ENCODE measurements at regions not wholly inside any gene's neighbourhood (a gene's known extent, or its start where the extent isn't known, plus 50 kb on each side); places are given as distances from the start of the nearest gene placed in this dataset.

DNA sequence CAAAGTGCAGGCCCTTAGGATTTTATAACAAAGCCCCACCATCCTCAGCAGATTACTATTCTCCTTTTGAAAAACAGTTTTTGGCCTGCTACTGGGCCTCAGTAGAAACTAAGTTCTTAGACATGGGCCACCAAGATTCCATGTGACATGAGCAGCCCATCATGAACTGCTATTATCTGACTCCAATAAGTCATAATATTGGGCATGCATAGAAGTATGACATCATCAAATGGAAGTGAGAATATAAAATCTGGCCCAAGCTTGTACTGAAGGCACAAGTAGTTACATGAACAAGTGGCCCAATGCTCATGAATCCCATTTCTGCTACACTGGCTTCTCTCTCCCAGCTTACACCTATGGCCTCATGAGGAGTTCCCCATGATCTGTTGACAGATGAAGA is 404.8 kb downstream of the EPHA5 start:
- H3K4me3 ChIP-seq (ENCODE audit: low read depth, low read length) = no peak overlapping the region
- TF ChIP-seq, protein P1, sequence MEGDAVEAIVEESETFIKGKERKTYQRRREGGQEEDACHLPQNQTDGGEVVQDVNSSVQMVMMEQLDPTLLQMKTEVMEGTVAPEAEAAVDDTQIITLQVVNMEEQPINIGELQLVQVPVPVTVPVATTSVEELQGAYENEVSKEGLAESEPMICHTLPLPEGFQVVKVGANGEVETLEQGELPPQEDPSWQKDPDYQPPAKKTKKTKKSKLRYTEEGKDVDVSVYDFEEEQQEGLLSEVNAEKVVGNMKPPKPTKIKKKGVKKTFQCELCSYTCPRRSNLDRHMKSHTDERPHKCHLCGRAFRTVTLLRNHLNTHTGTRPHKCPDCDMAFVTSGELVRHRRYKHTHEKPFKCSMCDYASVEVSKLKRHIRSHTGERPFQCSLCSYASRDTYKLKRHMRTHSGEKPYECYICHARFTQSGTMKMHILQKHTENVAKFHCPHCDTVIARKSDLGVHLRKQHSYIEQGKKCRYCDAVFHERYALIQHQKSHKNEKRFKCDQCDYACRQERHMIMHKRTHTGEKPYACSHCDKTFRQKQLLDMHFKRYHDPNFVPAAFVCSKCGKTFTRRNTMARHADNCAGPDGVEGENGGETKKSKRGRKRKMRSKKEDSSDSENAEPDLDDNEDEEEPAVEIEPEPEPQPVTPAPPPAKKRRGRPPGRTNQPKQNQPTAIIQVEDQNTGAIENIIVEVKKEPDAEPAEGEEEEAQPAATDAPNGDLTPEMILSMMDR (IDR thresholded peaks at IDR 0.05; ENCODE audit: borderline replicate concordance, insufficient read depth, low read depth, low read length) = no peak

DNA sequence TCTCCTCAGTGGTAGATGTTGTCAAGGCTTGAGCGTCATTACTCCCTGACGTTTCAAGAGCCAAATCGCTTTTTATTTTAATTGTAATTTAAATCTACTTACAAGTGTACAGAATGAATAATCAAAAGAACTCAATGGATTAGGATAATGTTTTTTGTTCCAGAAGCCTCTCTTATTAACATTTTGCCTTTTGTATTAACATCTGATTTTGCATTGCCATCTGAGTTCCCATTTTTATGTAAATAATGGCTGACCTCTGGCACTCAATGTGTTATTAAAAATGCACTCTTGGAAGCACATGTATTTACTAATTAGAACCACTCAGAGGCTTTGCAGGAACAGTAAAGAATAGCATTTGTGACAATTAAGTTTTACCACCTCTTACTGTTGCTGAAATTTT is 411.0 kb downstream of the EPHA5 start:
- TF ChIP-seq, protein P1 (IDR thresholded peaks at IDR 0.05; ENCODE audit: borderline replicate concordance, insufficient read depth, low read depth, low read length) = no peak
- H3K4me3 ChIP-seq (ENCODE audit: low read depth, low read length) = no peak overlapping the region

DNA sequence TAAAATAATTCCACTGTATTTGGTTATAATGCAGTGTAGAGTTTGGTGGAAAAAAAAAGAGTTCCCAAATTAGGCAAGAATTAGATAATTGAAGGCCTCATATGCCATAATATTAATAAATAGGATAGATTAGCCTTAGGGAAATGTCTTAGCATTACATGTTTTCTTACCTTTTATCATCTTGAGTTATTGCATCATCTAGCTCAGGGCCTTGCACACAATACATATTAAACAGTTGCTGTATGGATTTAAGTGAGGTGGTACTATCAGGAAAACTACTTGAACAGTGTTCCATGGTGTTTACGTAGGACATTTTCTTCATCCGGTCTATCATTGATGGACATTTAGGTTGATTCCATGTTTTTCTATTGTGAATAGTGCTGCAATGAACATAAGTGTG is 419.4 kb downstream of the EPHA5 start:
- H3K4me3 ChIP-seq (ENCODE audit: low read depth, low read length) = no peak overlapping the region
- TF ChIP-seq, protein P1 (IDR thresholded peaks at IDR 0.05; ENCODE audit: borderline replicate concordance, insufficient read depth, low read depth, low read length) = no peak

DNA sequence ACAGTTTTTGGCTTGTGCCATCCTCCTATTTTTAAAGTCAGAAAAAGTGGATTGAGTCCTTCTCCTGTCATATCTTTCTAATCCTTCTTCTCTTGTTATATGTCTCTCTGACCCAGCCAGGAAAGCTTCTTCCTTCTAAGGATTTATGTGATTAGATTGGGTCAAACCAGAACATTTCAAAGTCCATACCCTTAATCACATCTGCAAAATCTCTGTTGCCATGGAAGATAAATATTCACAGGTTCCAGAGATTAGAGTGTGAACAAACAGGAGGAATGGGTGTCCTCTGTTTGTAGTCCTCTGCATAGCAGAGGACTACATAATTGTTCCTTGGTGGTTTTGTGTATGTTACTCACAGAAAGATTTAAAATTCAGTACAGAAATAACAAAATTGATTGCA is 421.2 kb downstream of the EPHA5 start:
- TF ChIP-seq, protein P1 (IDR thresholded peaks at IDR 0.05; ENCODE audit: borderline replicate concordance, insufficient read depth, low read depth, low read length) = no peak
- no peak overlapping the region for H3K4me3 ChIP-seq (ENCODE audit: low read depth, low read length)

DNA sequence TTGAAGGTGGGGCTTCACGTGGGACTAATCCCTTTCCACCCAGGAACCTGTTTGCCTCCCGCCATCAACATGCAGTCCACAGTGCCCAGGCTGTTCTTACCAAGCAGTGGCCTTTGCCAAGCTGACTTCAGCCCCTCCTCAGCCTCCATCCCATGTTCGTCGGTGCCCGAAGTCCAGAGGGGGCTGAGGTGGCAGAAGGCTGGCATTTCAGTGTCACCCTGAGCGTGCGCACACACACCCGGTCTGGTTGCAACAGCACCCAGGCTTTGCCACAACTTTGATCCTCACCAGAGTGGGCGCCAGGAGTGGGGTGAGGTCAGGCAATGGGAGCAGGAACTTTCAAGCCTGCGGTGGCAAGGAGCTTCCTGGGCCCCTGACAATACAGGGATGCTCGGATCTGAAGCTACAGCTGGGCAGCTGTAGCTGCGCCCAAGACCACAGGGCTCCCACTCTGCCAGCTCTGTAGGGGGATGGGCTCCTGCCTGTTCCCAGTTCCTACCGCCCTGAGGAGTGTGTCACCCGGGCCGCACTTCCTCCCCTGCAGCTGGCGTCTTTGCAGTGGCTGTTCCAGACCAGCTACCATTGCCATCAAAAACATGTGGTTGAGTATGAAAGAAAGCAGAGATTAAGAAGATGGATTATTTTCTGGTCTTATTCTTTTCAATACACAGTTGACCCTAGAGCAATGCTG is 428.0 kb downstream of the EPHA5 start:
- H3K4me3 ChIP-seq (ENCODE audit: low read depth, low read length) = no peak overlapping the region
- TF ChIP-seq, protein P1 (IDR thresholded peaks at IDR 0.05; ENCODE audit: borderline replicate concordance, insufficient read depth, low read depth, low read length) = no peak

DNA sequence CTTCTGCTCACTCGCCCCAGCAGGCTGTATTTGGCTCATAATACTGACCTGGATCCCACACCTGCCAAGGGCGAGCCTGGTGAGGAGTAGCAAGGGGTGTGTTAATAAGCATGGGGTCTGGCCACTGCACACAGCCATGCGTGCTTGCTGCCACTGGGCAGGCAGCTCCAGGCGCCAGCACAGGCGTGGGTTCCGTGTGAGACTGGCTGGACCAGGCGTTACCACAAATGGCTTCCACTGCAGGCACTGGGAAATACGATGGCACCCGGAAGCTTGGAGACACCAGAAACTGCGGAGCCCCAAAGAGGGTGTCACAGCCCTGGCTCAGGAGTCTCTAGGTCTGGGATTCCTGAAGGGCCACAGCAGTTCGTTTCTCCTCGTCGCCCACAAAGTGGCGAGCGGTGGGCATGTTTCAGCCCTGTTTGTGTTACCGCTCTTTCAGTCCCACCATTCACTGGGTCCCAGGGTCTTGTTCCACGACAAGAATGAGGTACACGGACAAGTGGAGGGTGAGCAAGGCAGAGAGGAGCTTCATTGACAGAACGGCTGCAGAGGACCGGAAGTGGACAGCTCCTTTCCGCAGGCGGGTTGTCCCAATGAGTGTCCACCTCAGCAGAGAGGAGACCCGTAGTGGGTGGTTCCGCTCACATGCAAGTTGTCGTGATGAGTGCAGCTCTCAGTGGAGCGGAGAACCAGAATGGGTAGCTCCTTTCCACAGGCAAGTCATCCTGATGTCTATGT is 428.9 kb downstream of the EPHA5 start:
- H3K4me3 ChIP-seq (ENCODE audit: low read depth, low read length) = no peak overlapping the region
- TF ChIP-seq, protein P1 (IDR thresholded peaks at IDR 0.05; ENCODE audit: borderline replicate concordance, insufficient read depth, low read depth, low read length) = no peak

DNA sequence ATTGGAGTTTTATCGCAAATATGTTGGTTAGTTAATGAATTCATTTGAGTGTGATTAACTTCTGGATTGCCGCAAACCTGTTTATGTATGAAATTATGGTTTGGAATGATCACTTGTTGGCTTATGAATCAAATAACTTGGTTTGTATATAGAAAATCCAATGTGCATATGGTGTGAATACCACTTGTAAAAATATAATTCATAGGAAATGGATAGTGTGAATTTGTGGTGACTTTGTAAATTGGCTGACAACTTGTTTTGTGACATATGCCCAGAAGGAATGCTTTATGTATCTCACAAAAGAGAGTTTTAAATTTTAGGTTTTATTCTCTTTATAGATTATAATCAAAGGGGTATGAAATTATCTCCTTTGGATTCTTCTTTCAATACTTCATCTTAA is 436.2 kb downstream of the EPHA5 start:
- TF ChIP-seq, protein P1 (IDR thresholded peaks at IDR 0.05; ENCODE audit: borderline replicate concordance, insufficient read depth, low read depth, low read length) = no peak
- H3K4me3 ChIP-seq (ENCODE audit: low read depth, low read length) = no peak overlapping the region

Data from GM12875 (cell line).